Prostate gland (tissue), 2 donors: ENCODE measurements at regions not wholly inside any gene's neighbourhood (a gene's known extent, or its start where the extent isn't known, plus 50 kb on each side); places are given as distances from the start of the nearest gene placed in this dataset.

Experiments used
- DNase-seq: peaks from one replicate; pipeline ENCODE4 v3.0.0-alpha.2; 2019; ENCODE audit warnings: low spot score
- H3K27ac ChIP-seq, 2 donors: fragments of 200-600 bp; sonication (generic); 2 replicates each; pipeline ENCODE4 v1.5.1; 2017 to 2019
- H3K27me3 ChIP-seq: fragments of 200-600 bp; sonication (generic); replicated peaks from 2 replicates; pipeline ENCODE4 v1.5.1; 2019; ENCODE audit not compliant: insufficient read depth
- H3K36me3 ChIP-seq, 2 donors: fragments of 200-600 bp; sonication (generic); 1 replicate in 1 of 2; 2 replicates in 1 of 2; pipeline versions ENCODE4 v1.5.1 to v1.8.1; 2017 to 2019
- H3K4me1 ChIP-seq: fragments of 200-600 bp; sonication (generic); replicated peaks from 2 replicates; pipeline ENCODE4 v1.5.1; 2019
- H3K4me3 ChIP-seq, 2 donors: fragments of 200-600 bp; sonication (generic); 2 replicates each; pipeline ENCODE4 v1.5.1; 2017 to 2019
- H3K9me3 ChIP-seq: fragments of 200-600 bp; sonication (generic); 2 replicates; pipeline ENCODE4 v1.5.1; 2017
- POLR2A ChIP-seq: fragments of 450-650 bp; IDR thresholded peaks from one replicate; pipeline ENCODE4 v1.6.1; 2016; ENCODE audit warnings: antibody characterized with exemption, mild to moderate bottlenecking
- POLR2AphosphoS5 ChIP-seq: sonication (generic); formaldehyde crosslinking; IDR thresholded peaks from one replicate; pipeline ENCODE4 v1.6.1; 2017; ENCODE audit warnings: antibody characterized with exemption
- WGBS: methylation state at CpG from one replicate; pipeline ENCODE4 v1.1.5; 2018; 5-methylcytosine and 5-hydroxymethylcytosine counted together
- intact Hi-C: fragments of 100-400 bp; cut with DNase I; formaldehyde crosslinking; loops from one replicate; pipeline ENCODE4 v1.14.2; 2022
- TF ChIP-seq, protein P1 (sequence below), 4 experiments: fragments of 200-600 bp in 2 of 4; fragments of 450-650 bp in 2 of 4; sonication (generic) in 2 of 4; IDR thresholded peaks; 1 replicate in 3 of 4; 2 replicates in 1 of 4; pipeline ENCODE4 v1.5.1; 2016 to 2019; ENCODE audit warnings: antibody characterized with exemption in 4 of 4, mild to moderate bottlenecking in 2 of 4, moderate library complexity in 2 of 4

DNA sequence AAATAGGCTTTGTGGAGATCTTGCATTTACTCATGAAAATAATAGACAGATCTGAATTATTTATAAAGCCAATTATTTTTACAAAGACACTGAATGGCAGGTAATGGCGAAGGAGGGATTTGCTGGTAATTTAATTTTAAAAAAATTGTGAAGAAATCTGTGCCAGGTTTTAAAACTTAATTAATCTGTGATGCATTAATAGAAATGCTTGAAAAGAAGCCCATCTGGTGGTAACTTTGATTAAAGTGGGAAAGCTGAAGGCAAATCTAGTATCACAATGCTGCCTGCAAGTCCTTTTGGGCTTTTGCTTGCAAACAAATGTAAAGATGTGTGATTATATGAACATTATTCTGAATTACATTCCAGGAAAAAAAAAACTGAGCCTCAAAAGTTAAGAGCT lies 433.2 kb upstream of the DEPDC1 start:
- H3K4me3 ChIP-seq: no peak overlapping the region
- WGBS: 96% methylated on average over 1 of the region's 1 CpG
- H3K27ac ChIP-seq: no peak overlapping the region
- intact Hi-C loops: no loop called here
- no peaks in the 10 kb centered on the region for H3K27me3 ChIP-seq
- H3K4me1 ChIP-seq: no peaks in the 10 kb centered on the region
- H3K36me3 ChIP-seq: no peaks in the 10 kb centered on the region
- no peaks in the 10 kb centered on the region for H3K9me3 ChIP-seq
- TF ChIP-seq POLR2AphosphoS5: no peak
- TF ChIP-seq POLR2A: no peak
- TF ChIP-seq, protein P1, sequence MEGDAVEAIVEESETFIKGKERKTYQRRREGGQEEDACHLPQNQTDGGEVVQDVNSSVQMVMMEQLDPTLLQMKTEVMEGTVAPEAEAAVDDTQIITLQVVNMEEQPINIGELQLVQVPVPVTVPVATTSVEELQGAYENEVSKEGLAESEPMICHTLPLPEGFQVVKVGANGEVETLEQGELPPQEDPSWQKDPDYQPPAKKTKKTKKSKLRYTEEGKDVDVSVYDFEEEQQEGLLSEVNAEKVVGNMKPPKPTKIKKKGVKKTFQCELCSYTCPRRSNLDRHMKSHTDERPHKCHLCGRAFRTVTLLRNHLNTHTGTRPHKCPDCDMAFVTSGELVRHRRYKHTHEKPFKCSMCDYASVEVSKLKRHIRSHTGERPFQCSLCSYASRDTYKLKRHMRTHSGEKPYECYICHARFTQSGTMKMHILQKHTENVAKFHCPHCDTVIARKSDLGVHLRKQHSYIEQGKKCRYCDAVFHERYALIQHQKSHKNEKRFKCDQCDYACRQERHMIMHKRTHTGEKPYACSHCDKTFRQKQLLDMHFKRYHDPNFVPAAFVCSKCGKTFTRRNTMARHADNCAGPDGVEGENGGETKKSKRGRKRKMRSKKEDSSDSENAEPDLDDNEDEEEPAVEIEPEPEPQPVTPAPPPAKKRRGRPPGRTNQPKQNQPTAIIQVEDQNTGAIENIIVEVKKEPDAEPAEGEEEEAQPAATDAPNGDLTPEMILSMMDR (IDR thresholded peaks at IDR 0.05): no peak
- no peak for DNase-seq

DNA sequence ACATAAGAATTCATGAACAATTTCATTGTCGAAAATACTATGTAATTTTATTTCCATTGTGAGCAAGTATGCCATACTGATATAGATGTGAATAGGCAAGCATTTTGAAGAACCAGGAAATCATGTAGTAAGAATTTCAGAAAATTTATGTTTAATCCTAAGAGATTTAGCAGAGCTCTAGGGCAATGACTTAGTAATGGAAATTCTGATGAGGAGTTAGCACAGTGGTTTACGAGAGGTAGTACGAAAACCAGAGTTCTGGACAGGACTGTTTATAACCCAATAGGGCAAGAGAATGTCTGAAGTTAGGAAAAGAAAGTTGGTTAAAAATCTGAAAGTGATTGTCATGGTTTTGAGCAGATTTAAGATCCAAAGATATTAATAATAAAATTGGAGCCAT lies 439.6 kb upstream of the DEPDC1 start:
- WGBS: 85% methylated on average over 3 of the region's 3 CpGs
- no peaks in the 10 kb centered on the region for H3K4me1 ChIP-seq
- intact Hi-C loops: no loop called here
- TF ChIP-seq, protein P1 (IDR thresholded peaks at IDR 0.05): no peak
- no peak for TF ChIP-seq POLR2AphosphoS5
- no peaks in the 10 kb centered on the region for H3K27me3 ChIP-seq
- DNase-seq: no peak
- H3K27ac ChIP-seq: no peak overlapping the region
- H3K9me3 ChIP-seq: no peaks in the 10 kb centered on the region
- no peaks in the 10 kb centered on the region for H3K36me3 ChIP-seq
- H3K4me3 ChIP-seq: no peak overlapping the region

DNA sequence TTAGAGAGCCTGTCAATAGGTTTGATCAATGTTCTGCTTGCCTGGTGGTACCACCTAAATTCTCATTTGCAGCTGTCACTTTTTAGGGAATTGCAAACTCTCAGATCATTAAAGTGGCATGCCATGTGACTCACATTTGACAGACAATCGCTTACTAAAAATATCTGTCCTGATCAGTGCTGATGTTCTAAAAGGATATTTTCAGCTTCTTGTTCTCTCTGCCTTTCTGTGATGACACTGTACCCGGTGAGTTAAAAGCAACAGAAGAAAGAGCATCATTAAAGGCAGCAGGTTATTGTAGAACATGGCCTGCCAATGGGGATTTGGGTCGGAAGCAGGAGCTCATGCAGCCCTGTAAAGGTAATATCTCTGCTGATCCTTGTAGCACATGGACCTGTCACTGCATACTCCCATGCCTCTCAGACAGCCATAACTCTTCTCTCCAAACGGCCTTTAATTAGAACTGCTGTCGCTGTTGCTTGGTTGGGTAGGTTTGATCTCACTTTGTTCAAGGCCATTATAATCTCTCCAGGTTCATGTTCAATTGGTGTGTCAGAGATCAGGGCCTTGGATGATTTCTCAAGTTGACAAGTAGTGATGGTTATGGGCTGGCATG lies 441.3 kb upstream of the DEPDC1 start:
- no peak overlapping the region for H3K4me3 ChIP-seq
- WGBS: 87% methylated on average over 5 of the region's 5 CpGs
- no peak overlapping the region for H3K27ac ChIP-seq
- no peak for TF ChIP-seq POLR2A
- no peak for TF ChIP-seq POLR2AphosphoS5
- TF ChIP-seq, protein P1 (IDR thresholded peaks at IDR 0.05): no peak
- H3K4me1 ChIP-seq: no peaks in the 10 kb centered on the region
- intact Hi-C loops: no loop called here
- H3K9me3 ChIP-seq: no peaks in the 10 kb centered on the region
- no peaks in the 10 kb centered on the region for H3K36me3 ChIP-seq
- no peaks in the 10 kb centered on the region for H3K27me3 ChIP-seq
- no peak for DNase-seq

DNA sequence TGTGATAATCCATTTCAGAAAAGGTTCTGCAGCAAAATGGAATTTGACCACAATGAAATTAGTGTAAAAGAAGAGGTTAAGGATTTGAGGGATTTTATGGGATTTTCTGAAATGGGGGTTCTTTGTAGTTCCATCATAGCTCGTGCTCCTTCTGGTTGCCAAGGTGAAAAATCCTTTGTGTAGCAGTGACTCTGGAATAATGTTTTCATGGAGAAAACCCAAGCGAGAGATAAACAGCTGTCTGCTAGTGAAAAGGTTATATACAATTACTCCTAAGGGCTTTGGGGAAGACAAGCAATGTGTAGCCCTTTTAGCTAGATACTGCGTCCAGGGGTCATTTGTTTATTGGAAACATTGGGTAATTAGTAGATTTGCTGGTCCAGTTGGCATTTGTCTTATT lies 453.2 kb upstream of the DEPDC1 start:
- TF ChIP-seq POLR2AphosphoS5 (no peak), POLR2A (no peak)
- WGBS: 79% methylated on average over 3 of the region's 3 CpGs
- no peak overlapping the region for H3K27ac ChIP-seq
- H3K27me3 ChIP-seq: no peaks in the 10 kb centered on the region
- H3K9me3 ChIP-seq: no peaks in the 10 kb centered on the region
- intact Hi-C loops: no loop called here
- no peak for DNase-seq
- H3K4me1 ChIP-seq: no peaks in the 10 kb centered on the region
- no peaks in the 10 kb centered on the region for H3K36me3 ChIP-seq
- no peak overlapping the region for H3K4me3 ChIP-seq

DNA sequence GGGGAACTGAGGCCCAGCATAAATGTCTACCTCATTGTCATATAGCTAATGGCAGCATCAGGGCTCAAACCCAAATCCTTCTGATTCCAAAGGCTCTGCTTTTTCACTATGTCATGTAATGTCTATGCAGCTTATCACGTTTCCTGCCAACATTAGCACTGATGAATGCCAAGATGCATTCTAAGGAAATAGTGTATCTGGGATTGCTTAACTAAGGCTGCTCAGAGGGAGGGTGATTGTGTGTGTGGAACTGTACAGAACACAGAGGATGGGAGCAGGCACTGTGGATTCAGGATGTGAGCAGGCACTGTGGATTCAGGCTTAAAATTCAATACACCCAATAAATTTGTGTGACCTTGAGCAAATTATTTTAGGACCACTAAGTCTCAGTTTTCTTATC lies 456.4 kb upstream of the DEPDC1 start:
- intact Hi-C loops: no loop called here
- WGBS: 53% methylated on average over 1 of the region's 1 CpG

More for the DNA sequence above, 456.4 kb upstream of the DEPDC1 start:
- H3K4me3 ChIP-seq: no peak overlapping the region
- no peaks in the 10 kb centered on the region for H3K27me3 ChIP-seq
- TF ChIP-seq, protein P1 (IDR thresholded peaks at IDR 0.05): no peak
- no peak for TF ChIP-seq POLR2A
- no peaks in the 10 kb centered on the region for H3K9me3 ChIP-seq
- DNase-seq: no peak
- no peaks in the 10 kb centered on the region for H3K4me1 ChIP-seq
- no peaks in the 10 kb centered on the region for H3K36me3 ChIP-seq
- H3K27ac ChIP-seq: no peak overlapping the region
